Tibial artery (tissue), 4 donors: ENCODE measurements at regions not wholly inside any gene's neighbourhood (a gene's known extent, or its start where the extent isn't known, plus 50 kb on each side); places are given as distances from the start of the nearest gene placed in this dataset.

Experiments used
- DNase-seq, 2 donors: peaks; one replicate each; pipeline ENCODE4 v3.0.0-alpha.2; 2019
- H3K27ac ChIP-seq, 2 donors: fragments of 200-600 bp; sonication (generic) in 1 of 2; 1 replicate in 1 of 2; 2 replicates in 1 of 2; pipeline ENCODE4 v1.5.1; 2018 to 2019; ENCODE audit warnings: mild to moderate bottlenecking in 1 of 2
- H3K27me3 ChIP-seq, 2 donors: fragments of 200-600 bp; sonication (generic) in 1 of 2; one replicate each; pipeline versions ENCODE4 v1.5.1 to v1.6.0; 2016 to 2019
- H3K36me3 ChIP-seq, 3 donors: fragments of 200-600 bp; sonication (generic) in 2 of 3; one replicate each; pipeline ENCODE4 v1.5.1; 2016 to 2019; ENCODE audit warnings: mild to moderate bottlenecking in 2 of 3
- H3K4me1 ChIP-seq, 4 donors: fragments of 200-600 bp; sonication (generic) in 2 of 4; 1 replicate in 3 of 4; 2 replicates in 1 of 4; pipeline ENCODE4 v1.5.1; 2016 to 2019
- H3K4me3 ChIP-seq, 2 donors: fragments of 200-600 bp; sonication (generic) in 1 of 2; 1 replicate in 1 of 2; 2 replicates in 1 of 2; pipeline ENCODE4 v1.5.1; 2018 to 2019; ENCODE audit warnings: mild to moderate bottlenecking in 2 of 2
- H3K9me3 ChIP-seq, 3 donors: fragments of 200-600 bp; sonication (generic) in 1 of 3; one replicate each; pipeline ENCODE4 v1.5.1; 2016 to 2019
- CTCF ChIP-seq, 2 experiments: fragments of 200-600 bp in 1 of 2; fragments of 450-650 bp in 1 of 2; IDR thresholded peaks; one replicate each; pipeline ENCODE4 v1.5.1; 2017 to 2019; ENCODE audit warnings: antibody characterized with exemption in 2 of 2, mild to moderate bottlenecking in 1 of 2, moderate library complexity in 1 of 2
- intact Hi-C: fragments of 100-400 bp; cut with DNase I; formaldehyde crosslinking; loops from one replicate; pipeline ENCODE4 v1.15.0; 2023; ENCODE audit warnings: low total_unique reads

- H3K27me3 ChIP-seq: no peaks in the 10 kb centered on the region
- H3K4me3 ChIP-seq: no peak overlapping the region
- intact Hi-C loops: no loop called here
- H3K27ac ChIP-seq: no peak overlapping the region
- no peaks in the 10 kb centered on the region for H3K4me1 ChIP-seq
- no peaks in the 10 kb centered on the region for H3K36me3 ChIP-seq
- DNase-seq: no peak
- H3K9me3 ChIP-seq: no peaks in the 10 kb centered on the region
- TF ChIP-seq CTCF (IDR thresholded peaks at IDR 0.05): no peak
These were observed 247.3 kb downstream of the RAD51AP2 start for GRCh38 chr2:17270894-17271293.

- no peaks in the 10 kb centered on the region for H3K27me3 ChIP-seq
- intact Hi-C loops: no loop called here
- H3K4me3 ChIP-seq: no peak overlapping the region
- TF ChIP-seq CTCF (IDR thresholded peaks at IDR 0.05): no peak
- no peak for DNase-seq
- H3K4me1 ChIP-seq: no peaks in the 10 kb centered on the region
- H3K27ac ChIP-seq: no peak overlapping the region
- no peaks in the 10 kb centered on the region for H3K36me3 ChIP-seq
- H3K9me3 ChIP-seq: no peaks in the 10 kb centered on the region
These were observed 254.7 kb downstream of the RAD51AP2 start for GRCh38 chr2:17263570-17263968.

- TF ChIP-seq CTCF (IDR thresholded peaks at IDR 0.05): no peak
These were observed 255.2 kb downstream of the RAD51AP2 start for GRCh38 chr2:17262854-17263569.

GRCh38 chr2:17259613-17260012 lies 258.6 kb downstream of the RAD51AP2 start:
- intact Hi-C loops: no loop called here
- Histone ChIP-seq H3K27me3 (no peaks in the 10 kb centered on the region), H3K4me3 (no peak overlapping the region), H3K27ac (no peak overlapping the region), H3K9me3 (no peaks in the 10 kb centered on the region), H3K4me1 (no peaks in the 10 kb centered on the region), H3K36me3 (no peaks in the 10 kb centered on the region)
- TF ChIP-seq CTCF (IDR thresholded peaks at IDR 0.05): no peak
- no peak for DNase-seq

More at GRCh38 chr2:17262854-17263569, 255.2 kb downstream of the RAD51AP2 start:
- H3K27ac ChIP-seq: no peak overlapping the region
- H3K4me1 ChIP-seq: no peaks in the 10 kb centered on the region
- no peaks in the 10 kb centered on the region for H3K9me3 ChIP-seq
- no peaks in the 10 kb centered on the region for H3K27me3 ChIP-seq
- no peaks in the 10 kb centered on the region for H3K36me3 ChIP-seq
- DNase-seq: no peak
- no peak overlapping the region for H3K4me3 ChIP-seq
- intact Hi-C loops: no loop called here

GRCh38 chr2:17258861-17259260 lies 259.4 kb downstream of the RAD51AP2 start:
- DNase-seq: no peak
- no peak overlapping the region for H3K27ac ChIP-seq
- no peaks in the 10 kb centered on the region for H3K27me3 ChIP-seq
- no peak overlapping the region for H3K4me3 ChIP-seq
- no peaks in the 10 kb centered on the region for H3K4me1 ChIP-seq
- intact Hi-C loops: no loop called here
- no peaks in the 10 kb centered on the region for H3K9me3 ChIP-seq
- no peak for TF ChIP-seq CTCF (IDR thresholded peaks at IDR 0.05)
- H3K36me3 ChIP-seq: no peaks in the 10 kb centered on the region
